ENCODE measurements at regions not wholly inside any gene's neighbourhood (a gene's known extent, or its start where the extent isn't known, plus 50 kb on each side); places are given as distances from the start of the nearest gene placed in this dataset.

DNA sequence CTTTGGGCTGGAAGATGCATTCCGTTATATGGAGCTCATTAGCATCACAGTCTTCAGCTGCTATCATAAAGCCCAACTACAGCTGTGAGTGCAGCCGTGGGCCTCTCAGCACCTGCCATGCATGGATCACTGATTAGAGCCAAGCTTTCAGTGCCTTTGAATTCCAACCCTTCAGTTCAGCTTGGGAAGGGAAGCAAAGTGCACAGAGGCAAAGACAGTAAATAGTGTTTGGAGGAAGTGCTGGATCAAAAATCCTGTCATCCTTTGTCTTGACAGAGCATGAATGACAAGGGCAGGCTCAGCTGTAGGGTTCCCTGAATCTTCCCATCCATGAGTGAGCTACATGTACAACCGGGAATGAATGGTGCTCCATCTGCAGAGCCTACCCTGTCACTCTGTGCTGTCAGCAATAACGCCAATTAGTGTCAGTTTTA lies 153.7 kb downstream of the DNAJB9 start:
- TF ChIP-seq EZH2 (IDR thresholded peaks at IDR 0.05; ENCODE audit: low read length, unreplicated experiment) (no peak), CTCF (conservative IDR thresholded peaks at IDR 0.05; ENCODE audit: low read depth, low read length) (no peak)

Data from PC-3 (cell line).